Stimulated activated naive B cell treated with anti-CD40 and anti-IgM and Interleukin-4, amounts not matched to agents 10 μg/mL and 1 μg/mL and 100 μg/mL, for 72 hours (primary cell): ENCODE measurements at regions not wholly inside any gene's neighbourhood (a gene's known extent, or its start where the extent isn't known, plus 50 kb on each side); places are given as distances from the start of the nearest gene placed in this dataset.

Experiments used
- ATAC-seq, 2 donors: fragments of 150-1000 bp; cut with Tn5 transposase; replicated peaks; 2 replicates each; pipeline ENCODE4 v1.10.0; 2021; ENCODE audit warnings: moderate library complexity in 1 of 2
- DNase-seq: peaks from one replicate; pipeline ENCODE4 v3.0.0; 2021
- H3K27ac Mint-ChIP-seq: one replicate; pipeline ENCODE4 v1.8.0; 2022; ENCODE audit warnings: mild to moderate bottlenecking, mixed read lengths
- H3K27me3 Mint-ChIP-seq, 2 donors: one replicate each; pipeline ENCODE4 v1.8.0; 2022; ENCODE audit warnings: mixed read lengths in 2 of 2
- H3K36me3 Mint-ChIP-seq, 2 donors: one replicate each; pipeline ENCODE4 v1.8.0; 2022; ENCODE audit warnings: mixed read lengths in 2 of 2, mild to moderate bottlenecking in 1 of 2
- H3K4me1 Mint-ChIP-seq, 2 donors: one replicate each; pipeline ENCODE4 v1.8.0; 2022; ENCODE audit warnings: mixed read lengths in 2 of 2, mild to moderate bottlenecking in 1 of 2
- H3K4me3 Mint-ChIP-seq, 2 donors: one replicate each; pipeline ENCODE4 v1.8.0; 2022; ENCODE audit warnings: mild to moderate bottlenecking in 2 of 2, mixed read lengths in 2 of 2, moderate library complexity in 1 of 2
- H3K9me3 Mint-ChIP-seq, 2 donors: one replicate each; pipeline ENCODE4 v1.8.0; 2022; ENCODE audit warnings: mixed read lengths in 2 of 2, mild to moderate bottlenecking in 1 of 2

- ATAC-seq: no peak
- H3K4me3 Mint-ChIP-seq: no peak overlapping the region
- H3K27ac Mint-ChIP-seq: no peak overlapping the region
- H3K4me1 Mint-ChIP-seq: no peaks in the 10 kb centered on the region
- H3K36me3 Mint-ChIP-seq: no peaks in the 10 kb centered on the region
- H3K27me3 Mint-ChIP-seq: no peaks in the 10 kb centered on the region
- DNase-seq: no peak
- H3K9me3 Mint-ChIP-seq: peaks cover 5 to 7% of the 10 kb centered on the region in 2 donors
Measured at GRCh38 chrX:150037041-150037440, 98.8 kb upstream of the EOLA2 start.

- DNase-seq (no peak), ATAC-seq (no peak)
- Mint-ChIP-seq H3K27ac (no peak overlapping the region), H3K9me3 (peaks cover 8 to 11% of the 10 kb centered on the region in 2 donors), H3K27me3 (no peaks in the 10 kb centered on the region), H3K36me3 (no peaks in the 10 kb centered on the region), H3K4me3 (no peak overlapping the region), H3K4me1 (no peaks in the 10 kb centered on the region)
Measured at GRCh38 chrX:150038315-150038714, 100.0 kb upstream of the EOLA2 start.

- Mint-ChIP-seq H3K27ac (no peak overlapping the region), H3K36me3 (no peaks in the 10 kb centered on the region), H3K4me3 (no peak overlapping the region), H3K4me1 (no peaks in the 10 kb centered on the region), H3K9me3 (peaks cover 8 to 10% of the 10 kb centered on the region in 2 donors), H3K27me3 (no peaks in the 10 kb centered on the region)
- ATAC-seq (no peak), DNase-seq (no peak)
Measured at GRCh38 chrX:150038986-150039599, 100.8 kb upstream of the EOLA2 start.

- Mint-ChIP-seq H3K36me3 (no peaks in the 10 kb centered on the region), H3K9me3 (peaks cover 8 to 10% of the 10 kb centered on the region in 2 donors), H3K27me3 (peaks cover 4 to 11% of the 10 kb centered on the region in 2 donors), H3K4me3 (no peak overlapping the region), H3K27ac (no peak overlapping the region), H3K4me1 (no peaks in the 10 kb centered on the region)
- no peak for ATAC-seq
- DNase-seq: no peak
Measured at GRCh38 chrX:150041208-150041607, 102.9 kb upstream of the EOLA2 start.

GRCh38 chrX:150044556-150044955 is 106.3 kb upstream of the EOLA2 start:
- Mint-ChIP-seq H3K36me3 (no peaks in the 10 kb centered on the region), H3K4me1 (no peaks in the 10 kb centered on the region), H3K27ac (no peak overlapping the region), H3K27me3 (peaks cover 4 to 12% of the 10 kb centered on the region in 2 donors), H3K4me3 (no peak overlapping the region), H3K9me3 (peaks cover 8 to 10% of the 10 kb centered on the region in 2 donors)
- no peak for DNase-seq
- no peak for ATAC-seq

- peaks cover 4 to 6% of the 10 kb centered on the region in 2 donors for H3K9me3 Mint-ChIP-seq
- H3K27ac Mint-ChIP-seq: no peak overlapping the region
- H3K36me3 Mint-ChIP-seq: no peaks in the 10 kb centered on the region
- H3K27me3 Mint-ChIP-seq: peaks cover 4 to 12% of the 10 kb centered on the region in 2 donors
- ATAC-seq (no peak), DNase-seq (no peak)
- no peak overlapping the region for H3K4me3 Mint-ChIP-seq
- no peaks in the 10 kb centered on the region for H3K4me1 Mint-ChIP-seq
Measured at GRCh38 chrX:150047818-150048217, 109.5 kb upstream of the EOLA2 start.

- no peak overlapping the region for H3K27ac Mint-ChIP-seq
- H3K4me3 Mint-ChIP-seq: no peak overlapping the region
- peaks cover 4 to 6% of the 10 kb centered on the region in 2 donors for H3K9me3 Mint-ChIP-seq
- no peaks in the 10 kb centered on the region for H3K4me1 Mint-ChIP-seq
- ATAC-seq: no peak
- no peaks in the 10 kb centered on the region for H3K36me3 Mint-ChIP-seq
- DNase-seq: no peak
- peaks cover 1 to 12% of the 10 kb centered on the region in 2 donors for H3K27me3 Mint-ChIP-seq
Measured at GRCh38 chrX:150049647-150050046, 111.4 kb upstream of the EOLA2 start.

- Mint-ChIP-seq H3K4me3 (no peak overlapping the region), H3K36me3 (no peaks in the 10 kb centered on the region), H3K27ac (peak overlapping the region; percentile 28), H3K27me3 (peaks cover 0 to 7% of the 10 kb centered on the region in 2 donors), H3K4me1 (no peaks in the 10 kb centered on the region), H3K9me3 (peaks cover 2% of the 10 kb centered on the region in 2 donors)
- ATAC-seq: no peak
- DNase-seq: no peak
Measured at GRCh38 chrX:150050387-150050786, 112.1 kb upstream of the EOLA2 start.

- no peaks in the 10 kb centered on the region for H3K36me3 Mint-ChIP-seq
Measured at GRCh38 chrX:150051096-150051495, 112.8 kb upstream of the EOLA2 start.

GRCh38 chrX:150052226-150052625 is 113.9 kb upstream of the EOLA2 start:
- Mint-ChIP-seq H3K4me3 (no peak overlapping the region), H3K27ac (no peak overlapping the region), H3K27me3 (no peaks in the 10 kb centered on the region), H3K4me1 (no peaks in the 10 kb centered on the region), H3K36me3 (no peaks in the 10 kb centered on the region), H3K9me3 (no peaks in the 10 kb centered on the region)
- ATAC-seq (no peak), DNase-seq (no peak)

More at GRCh38 chrX:150051096-150051495, 112.8 kb upstream of the EOLA2 start:
- DNase-seq: no peak
- Mint-ChIP-seq H3K4me1 (no peaks in the 10 kb centered on the region), H3K27me3 (peaks cover 0 to 3% of the 10 kb centered on the region in 2 donors), H3K9me3 (no peaks in the 10 kb centered on the region), H3K4me3 (no peak overlapping the region), H3K27ac (no peak overlapping the region)
- no peak for ATAC-seq

GRCh38 chrX:150058728-150059127 is 120.4 kb upstream of the EOLA2 start:
- no peak overlapping the region for H3K27ac Mint-ChIP-seq
- H3K27me3 Mint-ChIP-seq: no peaks in the 10 kb centered on the region
- H3K4me1 Mint-ChIP-seq: no peaks in the 10 kb centered on the region
- DNase-seq (no peak), ATAC-seq (no peak)
- H3K4me3 Mint-ChIP-seq: no peak overlapping the region
- H3K36me3 Mint-ChIP-seq: no peaks in the 10 kb centered on the region
- H3K9me3 Mint-ChIP-seq: no peaks in the 10 kb centered on the region

- Mint-ChIP-seq H3K4me1 (no peaks in the 10 kb centered on the region), H3K4me3 (no peak overlapping the region), H3K27me3 (no peaks in the 10 kb centered on the region), H3K9me3 (no peaks in the 10 kb centered on the region), H3K27ac (no peak overlapping the region), H3K36me3 (no peaks in the 10 kb centered on the region)
- DNase-seq (no peak), ATAC-seq (no peak)
Measured at GRCh38 chrX:150060406-150060805, 122.1 kb upstream of the EOLA2 start.

- Mint-ChIP-seq H3K27me3 (no peaks in the 10 kb centered on the region), H3K4me3 (no peak overlapping the region), H3K4me1 (no peaks in the 10 kb centered on the region), H3K27ac (no peak overlapping the region), H3K36me3 (no peaks in the 10 kb centered on the region), H3K9me3 (no peaks in the 10 kb centered on the region)
- DNase-seq (no peak), ATAC-seq (no peak)
Measured at GRCh38 chrX:150062292-150063137, 124.2 kb upstream of the EOLA2 start.

- Mint-ChIP-seq H3K4me3 (no peak overlapping the region), H3K27me3 (no peaks in the 10 kb centered on the region)
Measured at GRCh38 chrX:150063138-150063518, 124.8 kb upstream of the EOLA2 start.

GRCh38 chrX:150063674-150064073 is 125.4 kb upstream of the EOLA2 start:
- DNase-seq: no peak
- Mint-ChIP-seq H3K9me3 (no peaks in the 10 kb centered on the region), H3K4me3 (no peak overlapping the region), H3K4me1 (no peaks in the 10 kb centered on the region), H3K27me3 (no peaks in the 10 kb centered on the region), H3K27ac (no peak overlapping the region), H3K36me3 (no peaks in the 10 kb centered on the region)
- no peak for ATAC-seq

More at GRCh38 chrX:150063138-150063518, 124.8 kb upstream of the EOLA2 start:
- DNase-seq: no peak
- Mint-ChIP-seq H3K4me1 (no peaks in the 10 kb centered on the region), H3K9me3 (no peaks in the 10 kb centered on the region), H3K36me3 (no peaks in the 10 kb centered on the region), H3K27ac (no peak overlapping the region)
- no peak for ATAC-seq
